ENCODE measurements at regions not wholly inside any gene's neighbourhood (a gene's known extent, or its start where the extent isn't known, plus 50 kb on each side); places are given as distances from the start of the nearest gene placed in this dataset.
"Not testable (repeated sequence)": the region's sequence is repeated elsewhere in the genome, so short reads cannot be mapped to it uniquely, and the experiment has no call there.

DNA sequence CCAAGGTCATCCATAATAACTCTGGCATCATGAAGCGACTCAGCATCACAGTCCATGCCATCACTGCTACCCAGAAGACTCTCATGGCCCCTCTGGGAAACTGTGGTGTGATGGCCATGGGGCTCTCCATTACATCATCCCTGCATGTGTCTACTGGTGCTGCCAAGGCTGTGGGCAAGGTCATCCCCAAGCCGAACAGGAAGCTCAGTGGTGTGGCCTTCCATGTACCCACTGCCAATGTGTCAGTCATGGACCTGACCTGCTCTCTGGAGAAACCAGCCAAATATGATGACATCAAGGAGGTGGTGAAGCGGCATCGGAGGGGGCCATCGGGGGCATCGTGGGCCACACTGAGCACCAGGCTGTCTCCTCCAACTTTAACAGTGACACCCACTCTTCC lies 65.1 kb upstream of the ARHGAP29 start:
- DNase-seq = no peak

DNA sequence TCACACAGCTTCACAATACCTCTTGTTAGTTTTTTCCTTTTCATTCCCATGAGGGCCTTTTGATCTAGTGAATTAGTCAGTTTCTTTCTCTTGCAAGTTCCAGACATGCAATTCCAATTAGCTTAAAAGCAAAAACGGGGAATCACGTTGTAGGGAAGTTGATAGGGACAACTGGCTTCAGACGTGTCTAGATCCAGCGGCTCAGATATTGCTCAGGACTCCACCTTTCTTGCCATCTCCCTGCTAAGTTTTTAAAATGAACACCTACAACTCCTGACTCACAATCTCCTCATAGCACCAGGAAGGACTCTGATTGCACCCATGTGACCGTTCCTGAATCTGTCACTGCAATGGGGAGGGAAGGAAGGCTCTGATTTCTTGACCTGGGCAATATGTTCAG lies 63.8 kb upstream of the ARHGAP29 start:
- DNase-seq = no peak

- DNase-seq = no peak
These were observed 63.3 kb upstream of the ARHGAP29 start for GRCh38 chr1:94300731-94301130.

DNA sequence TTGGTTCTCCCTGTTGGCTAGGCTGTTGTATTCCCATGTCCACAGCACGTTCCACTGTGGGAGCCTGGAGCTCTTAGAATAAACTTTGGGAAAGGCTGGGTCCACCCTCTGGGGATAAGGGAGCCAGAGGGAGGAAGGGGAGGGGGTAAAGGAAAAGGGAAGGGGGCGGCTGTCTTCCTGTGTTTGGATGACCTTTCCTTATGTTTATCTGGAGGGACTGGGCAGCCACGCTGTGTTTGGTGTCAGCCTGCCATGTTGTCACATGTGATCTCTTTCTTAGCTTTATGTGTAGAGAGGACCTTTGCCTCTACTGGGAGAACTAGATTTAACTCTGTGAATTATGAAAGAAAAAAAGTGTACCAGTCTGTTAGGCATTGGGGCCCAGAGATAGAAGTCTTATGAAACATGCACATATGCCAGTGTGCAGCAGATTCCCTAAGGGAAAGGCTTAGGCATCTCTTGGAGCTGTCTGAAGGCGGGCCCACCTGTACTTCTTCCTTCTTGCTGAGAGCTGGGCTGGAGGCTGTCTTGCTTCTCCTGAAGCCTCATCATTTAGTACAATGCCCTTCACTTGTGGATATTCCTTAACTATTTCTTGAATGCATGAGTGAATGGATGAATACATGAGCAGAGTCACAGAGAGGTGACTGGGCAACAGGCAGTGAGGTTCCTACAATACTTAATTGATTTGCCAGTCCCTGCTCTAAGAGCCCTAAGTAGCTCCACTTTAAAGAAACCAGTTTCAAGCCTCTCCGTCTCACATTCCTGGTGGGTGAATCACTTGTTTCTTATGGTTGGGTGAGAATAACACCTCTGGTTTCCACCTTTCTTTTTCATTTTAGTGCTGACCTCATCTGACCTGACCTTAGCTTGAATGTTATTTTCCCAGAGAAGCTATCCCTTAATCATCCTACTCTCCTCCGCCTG lies 62.5 kb upstream of the ARHGAP29 start:
- DNase-seq = no peak

DNA sequence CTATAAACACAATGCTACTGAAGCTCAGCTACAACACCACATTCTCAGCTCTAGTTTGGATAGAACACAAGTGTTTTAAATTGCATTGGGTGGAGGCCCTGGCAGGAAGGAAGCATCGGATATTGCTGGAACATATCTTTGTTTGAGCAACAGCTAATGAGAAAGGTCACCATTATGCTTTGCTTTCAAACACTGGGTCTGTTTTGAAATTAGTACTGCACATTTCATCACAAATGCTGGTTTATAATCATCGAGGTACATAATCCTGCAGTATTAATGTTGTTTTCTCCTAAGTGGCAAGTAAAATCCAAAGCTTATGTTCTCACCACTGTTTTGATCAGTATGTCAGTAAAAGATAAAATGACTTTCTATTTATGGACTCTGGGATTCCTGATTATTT lies 61.5 kb upstream of the ARHGAP29 start:
- DNase-seq = no peak

DNA sequence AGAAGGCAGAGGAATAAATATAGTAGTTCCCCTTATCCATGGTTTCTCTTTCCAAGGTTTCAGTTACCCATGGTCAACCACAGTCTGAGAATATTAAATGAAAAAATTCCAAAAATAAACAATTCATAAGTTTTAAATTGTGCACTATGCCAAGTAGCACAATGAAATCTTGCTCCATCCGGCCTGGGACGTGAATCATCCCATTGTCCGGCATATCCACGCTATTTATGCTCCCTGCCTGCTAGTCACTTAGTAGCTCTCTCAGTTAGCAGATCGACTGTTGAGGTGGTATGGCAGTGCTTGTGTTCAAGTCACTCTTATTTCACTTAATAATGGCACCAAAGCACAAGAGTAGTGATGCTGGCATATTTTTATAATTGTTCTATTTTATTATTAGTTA lies 58.6 kb upstream of the ARHGAP29 start:
- no peak for DNase-seq

DNA sequence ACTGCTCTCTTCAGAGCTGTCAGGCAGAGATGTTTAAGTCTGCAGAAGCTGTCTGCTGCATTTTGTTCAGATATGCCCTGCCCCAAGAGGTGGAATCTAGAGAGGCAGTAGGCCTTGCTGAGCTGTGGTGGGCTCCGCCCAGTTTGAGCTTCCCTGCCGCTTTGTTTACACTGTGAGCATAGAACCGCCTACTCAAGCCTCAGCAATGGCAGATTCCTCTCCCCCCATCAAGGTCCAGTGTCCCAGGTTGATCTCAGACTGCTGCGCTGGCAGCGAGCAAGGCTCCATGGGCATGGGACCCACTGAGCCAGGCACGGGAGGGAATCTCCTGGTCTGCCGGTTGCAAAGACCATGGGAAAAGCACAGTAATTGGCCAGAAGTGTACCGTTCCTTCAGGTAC lies 55.6 kb upstream of the ARHGAP29 start:
- not testable (repeated sequence) for DNase-seq

- DNase-seq = not testable (repeated sequence)
These were observed 51.9 kb upstream of the ARHGAP29 start for GRCh38 chr1:94289244-94289643.

Measured in hindlimb muscle (tissue), 1 donor.